ENCODE measurements at regions not wholly inside any gene's neighbourhood (a gene's known extent, or its start where the extent isn't known, plus 50 kb on each side); places are given as distances from the start of the nearest gene placed in this dataset.

DNA sequence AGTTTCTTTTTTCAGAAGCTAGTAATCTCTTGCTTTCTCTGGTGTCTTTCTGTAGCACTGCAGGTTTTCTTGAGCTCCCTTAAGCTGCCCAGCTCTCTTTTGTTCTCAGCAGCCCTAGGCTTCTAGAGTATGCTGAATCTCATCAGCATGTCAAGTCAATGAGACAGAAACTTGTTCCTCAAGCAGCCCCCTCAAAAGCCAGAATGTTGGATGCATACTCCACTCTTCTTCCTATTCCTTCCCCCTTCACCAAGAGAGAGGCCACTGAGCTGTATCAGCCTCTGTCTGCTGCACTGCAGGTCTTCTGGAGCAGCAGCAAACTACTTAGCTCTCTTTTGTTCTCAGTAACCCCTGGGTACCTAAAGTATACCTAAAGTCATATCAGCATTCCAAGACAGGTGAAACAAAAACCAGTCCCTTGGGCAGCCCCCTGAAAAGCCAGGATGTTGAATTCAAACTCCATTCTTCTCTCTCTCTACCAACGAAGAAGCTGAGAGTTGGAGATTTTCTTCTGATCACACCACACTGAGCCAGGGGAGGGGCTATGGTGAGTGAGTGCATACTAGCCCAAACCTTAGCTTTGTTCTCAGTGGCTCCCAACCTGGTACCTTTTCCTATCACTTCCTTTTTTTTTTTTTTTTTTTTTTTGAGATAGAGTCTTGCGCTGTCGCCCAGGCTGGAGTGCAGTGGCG is 73.3 kb upstream of the WAC start:
- intact Hi-C loops (cut with DNase I): no loop called here
- DNase-seq (no peak), ATAC-seq (no peak)
- Histone ChIP-seq H3K4me3 (no peak overlapping the region), H3K27ac (no peak overlapping the region), H3K36me3 (no peaks in the 10 kb centered on the region), H3K9me3 (peaks cover 0 to 8% (median 0%) of the 10 kb centered on the region in 12 donors), H3K27me3 (no peaks in the 10 kb centered on the region), H3K4me1 (no peaks in the 10 kb centered on the region)
- WGBS, 4 donors: 89 to 93% (median 90%) methylated on average over 4 of the region's 4 CpGs
- TF ChIP-seq, protein P1, sequence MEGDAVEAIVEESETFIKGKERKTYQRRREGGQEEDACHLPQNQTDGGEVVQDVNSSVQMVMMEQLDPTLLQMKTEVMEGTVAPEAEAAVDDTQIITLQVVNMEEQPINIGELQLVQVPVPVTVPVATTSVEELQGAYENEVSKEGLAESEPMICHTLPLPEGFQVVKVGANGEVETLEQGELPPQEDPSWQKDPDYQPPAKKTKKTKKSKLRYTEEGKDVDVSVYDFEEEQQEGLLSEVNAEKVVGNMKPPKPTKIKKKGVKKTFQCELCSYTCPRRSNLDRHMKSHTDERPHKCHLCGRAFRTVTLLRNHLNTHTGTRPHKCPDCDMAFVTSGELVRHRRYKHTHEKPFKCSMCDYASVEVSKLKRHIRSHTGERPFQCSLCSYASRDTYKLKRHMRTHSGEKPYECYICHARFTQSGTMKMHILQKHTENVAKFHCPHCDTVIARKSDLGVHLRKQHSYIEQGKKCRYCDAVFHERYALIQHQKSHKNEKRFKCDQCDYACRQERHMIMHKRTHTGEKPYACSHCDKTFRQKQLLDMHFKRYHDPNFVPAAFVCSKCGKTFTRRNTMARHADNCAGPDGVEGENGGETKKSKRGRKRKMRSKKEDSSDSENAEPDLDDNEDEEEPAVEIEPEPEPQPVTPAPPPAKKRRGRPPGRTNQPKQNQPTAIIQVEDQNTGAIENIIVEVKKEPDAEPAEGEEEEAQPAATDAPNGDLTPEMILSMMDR (IDR thresholded peaks at IDR 0.05): no peak
- no peak for TF ChIP-seq POLR2A (IDR thresholded peaks at IDR 0.05)

DNA sequence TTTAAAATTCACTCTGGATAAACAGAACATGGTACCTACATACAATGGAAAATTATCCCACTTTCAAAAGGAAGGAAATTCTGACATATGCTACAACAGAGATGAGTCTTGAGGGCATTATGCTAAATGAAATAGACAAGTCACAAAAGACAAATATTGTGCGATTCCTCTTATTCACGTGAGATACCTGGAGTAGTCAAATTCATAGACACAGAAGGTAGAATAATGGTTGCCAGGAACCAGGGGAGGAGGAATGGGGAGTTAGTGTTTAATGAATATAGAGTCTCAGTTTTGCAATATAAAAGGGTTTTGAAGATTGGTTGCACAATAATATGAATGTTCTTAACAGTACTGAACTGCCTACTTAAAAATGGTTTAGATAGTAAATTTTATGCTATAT is 69.8 kb upstream of the WAC start:
- intact Hi-C loops (cut with DNase I): no loop called here
- TF ChIP-seq POLR2A (IDR thresholded peaks at IDR 0.05): no peak
- TF ChIP-seq, protein P1 (IDR thresholded peaks at IDR 0.05): no peak
- no peaks in the 10 kb centered on the region for H3K4me1 ChIP-seq
- 86 to 89% (median 88%) methylated on average over 2 of the region's 2 CpGs for WGBS, 4 donors
- H3K27ac ChIP-seq: no peak overlapping the region
- DNase-seq (no peak), ATAC-seq (no peak)
- H3K9me3 ChIP-seq: peaks cover 0 to 8% (median 0%) of the 10 kb centered on the region in 12 donors
- no peaks in the 10 kb centered on the region for H3K36me3 ChIP-seq
- no peaks in the 10 kb centered on the region for H3K27me3 ChIP-seq
- no peak overlapping the region for H3K4me3 ChIP-seq

GRCh38 chr10:28463676-28464395 is 69.1 kb upstream of the WAC start:
- TF ChIP-seq, protein P1 (IDR thresholded peaks at IDR 0.05): no peak
- no peak for TF ChIP-seq POLR2A (IDR thresholded peaks at IDR 0.05)
- intact Hi-C loops (cut with DNase I): no loop called here
- H3K4me1 ChIP-seq: no peaks in the 10 kb centered on the region
- H3K27ac ChIP-seq: no peak overlapping the region
- WGBS, 4 donors: 52 to 67% (median 62%) methylated on average over 9 of the region's 9 CpGs
- ATAC-seq: no peak
- peaks cover 0 to 2% (median 0%) of the 10 kb centered on the region in 12 donors for H3K9me3 ChIP-seq
- H3K36me3 ChIP-seq: no peaks in the 10 kb centered on the region
- no peak for DNase-seq
- H3K4me3 ChIP-seq: no peak overlapping the region
- no peaks in the 10 kb centered on the region for H3K27me3 ChIP-seq

- WGBS, 4 donors: 43 to 71% (median 64%) methylated on average over 5 of the region's 5 CpGs
- intact Hi-C loops (cut with DNase I): loop anchor here in 1 of 10 donors (5.0 kb wide), 1 partner anchor 65 kb away; the partner anchor contains the start of gene WAC
- TF ChIP-seq POLR2A (IDR thresholded peaks at IDR 0.05): no peak
- TF ChIP-seq, protein P1 (IDR thresholded peaks at IDR 0.05): no peak
- no peak overlapping the region for H3K27ac ChIP-seq
- DNase-seq (peak in 4 of 5 donors; percentile 44 to 70 (median 52)), ATAC-seq (peak; percentile 87 to 96 (median 92))
- H3K4me3 ChIP-seq: no peak overlapping the region
- H3K9me3 ChIP-seq: no peaks in the 10 kb centered on the region
- no peaks in the 10 kb centered on the region for H3K27me3 ChIP-seq
- no peaks in the 10 kb centered on the region for H3K4me1 ChIP-seq
- no peaks in the 10 kb centered on the region for H3K36me3 ChIP-seq
Observed at GRCh38 chr10:28467615-28468014, 65.3 kb upstream of the WAC start.
